ENCODE measurements at regions not wholly inside any gene's neighbourhood (a gene's known extent, or its start where the extent isn't known, plus 50 kb on each side); places are given as distances from the start of the nearest gene placed in this dataset.

DNA sequence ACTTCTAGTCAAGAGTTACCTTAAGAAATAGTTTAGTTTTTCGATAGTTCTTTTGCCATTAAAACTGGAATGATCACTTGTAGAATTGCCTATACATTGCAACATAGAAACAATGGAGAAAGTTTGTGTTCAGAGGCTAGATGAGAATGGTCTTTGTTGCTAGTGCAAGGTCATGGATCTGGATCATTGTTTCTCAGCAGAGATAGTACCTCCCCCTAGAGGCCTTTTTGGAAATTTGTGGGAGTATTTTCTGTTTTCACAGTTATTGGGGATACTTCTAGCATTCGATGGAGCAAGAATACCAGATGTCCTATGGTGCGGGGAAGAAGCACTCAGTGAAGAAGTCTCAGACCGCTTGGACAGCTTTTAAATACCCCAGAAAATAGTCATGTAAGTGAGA lies 138.8 kb upstream of the HMGA2 start:
- ChIA-PET POLR2A (no interaction called here), CTCF (no interaction called here)
- in situ Hi-C loops (cut with HindIII; ENCODE audit: low pct_unique_long_range_greater_than_20kb, low sequenced_read_pairs) (no loop called here), intact Hi-C loops (cut with micrococcal nuclease; ENCODE audit: unreplicated experiment) (no loop called here)
- Histone ChIP-seq H3K9me3 (ENCODE audit: control insufficient read depth, insufficient read depth, low read depth, low read length) (no peaks in the 10 kb centered on the region; the same call in 1 of the 2 replicates), H3K4me3 (ENCODE audit: low read depth in 2 of 2, low read length in 2 of 2) (no peak overlapping the region), H3K4me1 (ENCODE audit: control insufficient read depth, insufficient read depth, low read length) (no peaks in the 10 kb centered on the region), H3K27me3 (ENCODE audit: control insufficient read depth, insufficient read depth, low read length) (no peaks in the 10 kb centered on the region), H3K27ac (ENCODE audit: low read length) (no peak overlapping the region), H3K36me3 (ENCODE audit: control insufficient read depth, insufficient read depth, low read length) (no peaks in the 10 kb centered on the region)
- BruUV-seq (replicated peaks) = no TSS peak
- DNase-seq (ENCODE audit: low read depth, low spot score) (no peak), ATAC-seq (no peak)
- TF ChIP-seq TCF7L2 (IDR thresholded peaks at IDR 0.05; ENCODE audit: low read depth, low read length) = no peak
- TF ChIP-seq, protein P1, sequence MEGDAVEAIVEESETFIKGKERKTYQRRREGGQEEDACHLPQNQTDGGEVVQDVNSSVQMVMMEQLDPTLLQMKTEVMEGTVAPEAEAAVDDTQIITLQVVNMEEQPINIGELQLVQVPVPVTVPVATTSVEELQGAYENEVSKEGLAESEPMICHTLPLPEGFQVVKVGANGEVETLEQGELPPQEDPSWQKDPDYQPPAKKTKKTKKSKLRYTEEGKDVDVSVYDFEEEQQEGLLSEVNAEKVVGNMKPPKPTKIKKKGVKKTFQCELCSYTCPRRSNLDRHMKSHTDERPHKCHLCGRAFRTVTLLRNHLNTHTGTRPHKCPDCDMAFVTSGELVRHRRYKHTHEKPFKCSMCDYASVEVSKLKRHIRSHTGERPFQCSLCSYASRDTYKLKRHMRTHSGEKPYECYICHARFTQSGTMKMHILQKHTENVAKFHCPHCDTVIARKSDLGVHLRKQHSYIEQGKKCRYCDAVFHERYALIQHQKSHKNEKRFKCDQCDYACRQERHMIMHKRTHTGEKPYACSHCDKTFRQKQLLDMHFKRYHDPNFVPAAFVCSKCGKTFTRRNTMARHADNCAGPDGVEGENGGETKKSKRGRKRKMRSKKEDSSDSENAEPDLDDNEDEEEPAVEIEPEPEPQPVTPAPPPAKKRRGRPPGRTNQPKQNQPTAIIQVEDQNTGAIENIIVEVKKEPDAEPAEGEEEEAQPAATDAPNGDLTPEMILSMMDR (IDR thresholded peaks at IDR 0.05) = peak; percentile 57

DNA sequence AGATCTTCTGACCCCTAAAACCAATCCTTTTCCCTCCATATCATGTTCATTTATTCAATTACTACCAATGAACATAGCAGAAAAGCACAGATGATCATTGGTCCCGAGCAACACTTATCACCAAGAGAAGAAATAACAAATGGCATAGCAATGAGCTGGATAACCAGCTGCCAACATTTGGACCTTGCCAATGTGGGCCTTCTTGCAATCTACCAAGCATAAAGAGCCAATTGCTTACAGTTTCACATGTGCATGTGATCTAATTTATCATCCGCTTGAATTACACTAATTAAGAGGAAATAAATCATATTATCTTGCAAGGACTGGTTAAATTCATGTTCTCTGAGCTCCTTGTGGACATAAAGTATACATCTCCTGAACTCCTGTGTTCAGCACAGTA lies 134.8 kb upstream of the HMGA2 start:
- Histone ChIP-seq H3K9me3 (ENCODE audit: control insufficient read depth, insufficient read depth, low read depth, low read length) (no peaks in the 10 kb centered on the region; the same call in 1 of the 2 replicates), H3K36me3 (ENCODE audit: control insufficient read depth, insufficient read depth, low read length) (no peaks in the 10 kb centered on the region), H3K27me3 (ENCODE audit: control insufficient read depth, insufficient read depth, low read length) (no peaks in the 10 kb centered on the region), H3K4me3 (ENCODE audit: low read depth in 2 of 2, low read length in 2 of 2) (no peak overlapping the region), H3K4me1 (ENCODE audit: control insufficient read depth, insufficient read depth, low read length) (no peaks in the 10 kb centered on the region), H3K27ac (ENCODE audit: low read length) (no peak overlapping the region)
- ATAC-seq (no peak), DNase-seq (ENCODE audit: low read depth, low spot score) (no peak)
- no TSS peak for BruUV-seq (replicated peaks)
- intact Hi-C loops (cut with micrococcal nuclease; ENCODE audit: unreplicated experiment) = no loop called here
- ChIA-PET CTCF (interaction anchor here (0.6 kb wide), 1 partner anchor 10 kb away, joined by 3 read pairs; no protein-coding TSS in a partner anchor), POLR2A (no interaction called here)
- TF ChIP-seq POLR2AphosphoS5 (IDR thresholded peaks at IDR 0.05; ENCODE audit: low read depth, low read length) (no peak), TCF7L2 (IDR thresholded peaks at IDR 0.05; ENCODE audit: low read depth, low read length) (no peak), SIN3A (IDR thresholded peaks at IDR 0.05; ENCODE audit: borderline replicate concordance, insufficient read depth, low read depth, low read length) (no peak)
- TF ChIP-seq, protein P1 (IDR thresholded peaks at IDR 0.05) = no peak
- in situ Hi-C loops (cut with HindIII; ENCODE audit: low pct_unique_long_range_greater_than_20kb, low sequenced_read_pairs) = no loop called here

GRCh38 chr12:65690477-65690876 lies 133.8 kb upstream of the HMGA2 start:
- POLR2A ChIA-PET = no interaction called here

More at GRCh38 chr12:65690477-65690876, 133.8 kb upstream of the HMGA2 start:
- Histone ChIP-seq H3K9me3 (ENCODE audit: control insufficient read depth, insufficient read depth, low read depth, low read length) (no peaks in the 10 kb centered on the region; the same call in 1 of the 2 replicates), H3K27me3 (ENCODE audit: control insufficient read depth, insufficient read depth, low read length) (no peaks in the 10 kb centered on the region), H3K4me3 (ENCODE audit: low read depth in 2 of 2, low read length in 2 of 2) (no peak overlapping the region), H3K27ac (ENCODE audit: low read length) (no peak overlapping the region), H3K36me3 (ENCODE audit: control insufficient read depth, insufficient read depth, low read length) (no peaks in the 10 kb centered on the region), H3K4me1 (ENCODE audit: control insufficient read depth, insufficient read depth, low read length) (peaks cover 6% of the 10 kb centered on the region; the same call in 1 of the 2 replicates)
- no peak for DNase-seq (ENCODE audit: low read depth, low spot score)
- BruUV-seq (replicated peaks) = no TSS peak
- CTCF ChIA-PET = no interaction called here
- intact Hi-C loops (cut with micrococcal nuclease; ENCODE audit: unreplicated experiment) = no loop called here
- no peak for ATAC-seq
- no peak for TF ChIP-seq SIN3A (IDR thresholded peaks at IDR 0.05; ENCODE audit: borderline replicate concordance, insufficient read depth, low read depth, low read length)
- TF ChIP-seq, protein P1 (IDR thresholded peaks at IDR 0.05) = no peak
- no peak for TF ChIP-seq REST (IDR thresholded peaks at IDR 0.05; ENCODE audit: insufficient read depth in 1 of 2, low read depth in 2 of 2, low read length in 1 of 2)
- in situ Hi-C loops (cut with HindIII; ENCODE audit: low pct_unique_long_range_greater_than_20kb, low sequenced_read_pairs) = no loop called here

Data from Panc1 (cell line).